Spleen (tissue), 11 donors: ENCODE measurements at regions not wholly inside any gene's neighbourhood (a gene's known extent, or its start where the extent isn't known, plus 50 kb on each side); places are given as distances from the start of the nearest gene placed in this dataset.

ENCODE experiments used
- DNase-seq: peaks from one replicate; pipeline ENCODE4 v3.0.0-alpha.2; 2020
- H3K27ac ChIP-seq, 8 donors: fragments of 200-600 bp; sonication (generic) in 7 of 8; 1 replicate in 4 of 8; 2 replicates in 4 of 8; pipeline versions ENCODE4 v1.5.0 to v1.8.0; 2016 to 2021; ENCODE audit warnings: inconsistent platforms in 4 of 8, mild to moderate bottlenecking in 4 of 8, moderate library complexity in 1 of 8
- H3K27me3 ChIP-seq, 7 donors: fragments of 200-600 bp; sonication (generic) in 6 of 7; replicated peaks in 1 of 7; 1 replicate in 4 of 7; 2 replicates in 3 of 7; pipeline versions ENCODE4 v1.5.0 to v1.8.0; 2016 to 2021; ENCODE audit warnings: inconsistent platforms in 3 of 7, mild to moderate bottlenecking in 1 of 7
- H3K36me3 ChIP-seq, 6 donors: fragments of 200-600 bp; sonication (generic) in 5 of 6; 1 replicate in 4 of 6; 2 replicates in 2 of 6; pipeline versions ENCODE4 v1.5.0 to v1.8.0; 2016 to 2021; ENCODE audit warnings: inconsistent platforms in 2 of 6
- H3K4me1 ChIP-seq, 6 donors: fragments of 200-600 bp; sonication (generic) in 5 of 6; 1 replicate in 3 of 6; 2 replicates in 3 of 6; pipeline versions ENCODE4 v1.5.0 to v1.8.0; 2016 to 2021; ENCODE audit warnings: inconsistent platforms in 3 of 6
- H3K4me3 ChIP-seq, 8 donors: fragments of 200-600 bp; sonication (generic) in 7 of 8; 1 replicate in 4 of 8; 2 replicates in 4 of 8; pipeline versions ENCODE4 v1.5.0 to v1.8.0; 2016 to 2021; ENCODE audit warnings: inconsistent platforms in 4 of 8, mild to moderate bottlenecking in 4 of 8, moderate library complexity in 2 of 8
- H3K9me3 ChIP-seq, 8 donors: fragments of 200-600 bp; sonication (generic) in 7 of 8; 1 replicate in 4 of 8; 2 replicates in 4 of 8; pipeline versions ENCODE4 v1.5.0 to v1.8.0; 2016 to 2021; ENCODE audit warnings: inconsistent platforms in 4 of 8
- POLR2A ChIP-seq, 3 donors: fragments of 450-650 bp; IDR thresholded peaks; one replicate each; pipeline ENCODE4 v1.5.1; 2017; ENCODE audit warnings: antibody characterized with exemption in 3 of 3, mild to moderate bottlenecking in 1 of 3
- POLR2AphosphoS5 ChIP-seq, 3 donors: sonication (generic); formaldehyde crosslinking; IDR thresholded peaks; one replicate each; pipeline ENCODE4 v1.5.1; 2017; ENCODE audit warnings: antibody characterized with exemption in 3 of 3
- WGBS, 5 donors: extraction: QIAGEN DNeasy Blood & Tissue Kit in 3 of 5; methylation state at CpG; one replicate each; pipeline versions ENCODE4 v1.1.5 to v1.1.7; 2013 to 2018; 5-methylcytosine and 5-hydroxymethylcytosine counted together
- intact Hi-C: fragments of 100-400 bp; cut with DNase I; formaldehyde crosslinking; loops from one replicate; pipeline ENCODE4 v1.15.0; 2023; ENCODE audit warnings: low total_unique reads
- TF ChIP-seq, protein P1 (sequence below), 11 experiments: fragments of 200-600 bp in 7 of 11; fragments of 450-650 bp in 4 of 11; sonication (generic) in 4 of 11; IDR thresholded peaks in 8 of 11; conservative IDR thresholded peaks in 3 of 11; 1 replicate in 7 of 11; 2 replicates in 4 of 11; pipeline versions ENCODE4 v1.4.0 to v1.8.0; 2016 to 2021; ENCODE audit warnings: antibody characterized with exemption in 11 of 11, inconsistent platforms in 4 of 11, mild to moderate bottlenecking in 1 of 11
- donor health status: healthy with polysubstance abuse.
- donor health status: DM: no; HTN: no; CAD: no; lungs with moderate emphysema.
- donor health status: DM: no; HTN: no; CAD: no.
- donor health status: Bipolar disorder and iron deficiency.
- donor health status: healthy.
- donor health status: DM: no; HTN: no; CAD: no.
- donor health status: DM: yes; HTN: yes; CAD: no.

DNA sequence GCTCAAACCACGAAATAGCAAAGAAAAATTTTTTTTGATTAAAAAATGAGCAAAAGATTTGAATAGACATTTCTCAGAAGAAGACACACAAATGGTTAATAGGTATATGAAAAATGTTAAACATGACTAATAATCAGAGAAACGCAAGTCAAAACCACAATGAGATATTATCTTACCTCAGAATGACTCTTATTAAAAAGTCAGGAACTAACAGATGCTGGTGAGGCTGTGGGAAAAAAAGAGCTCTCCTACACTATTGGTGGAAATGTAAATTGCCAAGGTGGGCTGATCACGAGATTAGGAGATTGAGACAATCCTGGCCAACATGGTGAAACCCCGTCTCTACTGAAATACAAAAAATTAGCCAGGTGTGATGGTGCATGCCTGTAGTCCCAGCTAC, 315.5 kb upstream of the FLRT2 start:
- no peak overlapping the region for H3K4me3 ChIP-seq
- WGBS, 5 donors, result 56 to 69% (median 62%) methylated on average over 4 of the region's 4 CpGs
- intact Hi-C loops, result no loop called here
- no peak for DNase-seq
- H3K4me1 ChIP-seq, result no peaks in the 10 kb centered on the region
- no peaks in the 10 kb centered on the region for H3K36me3 ChIP-seq
- TF ChIP-seq POLR2A (IDR thresholded peaks at IDR 0.05) (no peak), POLR2AphosphoS5 (IDR thresholded peaks at IDR 0.05) (no peak)
- TF ChIP-seq, protein P1, sequence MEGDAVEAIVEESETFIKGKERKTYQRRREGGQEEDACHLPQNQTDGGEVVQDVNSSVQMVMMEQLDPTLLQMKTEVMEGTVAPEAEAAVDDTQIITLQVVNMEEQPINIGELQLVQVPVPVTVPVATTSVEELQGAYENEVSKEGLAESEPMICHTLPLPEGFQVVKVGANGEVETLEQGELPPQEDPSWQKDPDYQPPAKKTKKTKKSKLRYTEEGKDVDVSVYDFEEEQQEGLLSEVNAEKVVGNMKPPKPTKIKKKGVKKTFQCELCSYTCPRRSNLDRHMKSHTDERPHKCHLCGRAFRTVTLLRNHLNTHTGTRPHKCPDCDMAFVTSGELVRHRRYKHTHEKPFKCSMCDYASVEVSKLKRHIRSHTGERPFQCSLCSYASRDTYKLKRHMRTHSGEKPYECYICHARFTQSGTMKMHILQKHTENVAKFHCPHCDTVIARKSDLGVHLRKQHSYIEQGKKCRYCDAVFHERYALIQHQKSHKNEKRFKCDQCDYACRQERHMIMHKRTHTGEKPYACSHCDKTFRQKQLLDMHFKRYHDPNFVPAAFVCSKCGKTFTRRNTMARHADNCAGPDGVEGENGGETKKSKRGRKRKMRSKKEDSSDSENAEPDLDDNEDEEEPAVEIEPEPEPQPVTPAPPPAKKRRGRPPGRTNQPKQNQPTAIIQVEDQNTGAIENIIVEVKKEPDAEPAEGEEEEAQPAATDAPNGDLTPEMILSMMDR (IDR thresholded peaks at IDR 0.05 in 8 of 11, conservative IDR thresholded peaks at IDR 0.05 in 3 of 11), result no peak
- H3K27ac ChIP-seq, result no peak overlapping the region
- peaks cover 0 to 19% (median 6%) of the 10 kb centered on the region in 8 donors for H3K9me3 ChIP-seq
- H3K27me3 ChIP-seq, result no peaks in the 10 kb centered on the region

DNA sequence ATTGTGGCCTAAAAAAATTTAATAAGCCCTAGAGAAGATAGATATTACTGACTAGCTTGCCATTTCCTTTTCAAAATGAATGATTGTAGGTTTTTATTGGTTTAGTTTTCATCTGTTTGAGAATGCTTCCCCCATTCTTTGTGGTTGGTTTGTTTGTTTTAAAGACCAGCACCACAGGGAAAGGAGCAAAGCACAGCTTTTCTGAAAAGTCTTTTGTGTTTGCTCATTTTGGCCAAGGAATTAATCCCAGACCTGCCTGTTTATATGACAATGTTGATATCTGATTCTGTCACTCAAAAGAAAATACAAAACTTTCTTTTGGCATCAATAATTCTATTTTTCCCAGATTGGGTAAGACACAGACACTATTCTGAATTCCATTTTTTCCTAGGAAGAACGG, 312.5 kb upstream of the FLRT2 start:
- TF ChIP-seq POLR2AphosphoS5 (IDR thresholded peaks at IDR 0.05) (no peak), POLR2A (IDR thresholded peaks at IDR 0.05) (no peak)
- TF ChIP-seq, protein P1 (IDR thresholded peaks at IDR 0.05 in 8 of 11, conservative IDR thresholded peaks at IDR 0.05 in 3 of 11), result no peak

DNA sequence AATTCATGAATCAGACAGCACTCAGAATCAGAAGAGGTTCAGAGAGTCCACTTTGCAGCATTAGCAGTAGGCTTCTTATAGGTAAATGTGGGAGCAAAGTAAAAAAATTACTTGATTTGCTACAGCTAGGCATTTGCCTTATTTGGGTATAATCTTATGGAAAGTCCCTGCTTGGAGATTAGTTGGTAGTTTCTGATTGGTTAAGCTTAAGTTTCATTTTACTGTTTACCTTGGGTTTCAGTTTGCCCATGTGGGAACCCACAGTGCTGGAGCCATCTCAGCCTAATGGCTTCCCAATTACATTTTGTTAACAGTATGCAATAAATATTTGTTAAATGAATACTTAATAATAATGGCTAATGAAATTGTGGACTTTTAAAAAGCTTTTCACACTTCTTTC, 311.0 kb upstream of the FLRT2 start:
- no peaks in the 10 kb centered on the region for H3K27me3 ChIP-seq
- peaks cover 0 to 8% (median 0%) of the 10 kb centered on the region in 8 donors for H3K9me3 ChIP-seq
- no peaks in the 10 kb centered on the region for H3K4me1 ChIP-seq
- no peak for DNase-seq
- no peak overlapping the region for H3K27ac ChIP-seq
- no peaks in the 10 kb centered on the region for H3K36me3 ChIP-seq
- TF ChIP-seq POLR2A (IDR thresholded peaks at IDR 0.05) (no peak), POLR2AphosphoS5 (IDR thresholded peaks at IDR 0.05) (no peak)
- TF ChIP-seq, protein P1 (IDR thresholded peaks at IDR 0.05 in 8 of 11, conservative IDR thresholded peaks at IDR 0.05 in 3 of 11), result no peak
- intact Hi-C loops, result no loop called here
- H3K4me3 ChIP-seq, result no peak overlapping the region

More for the DNA sequence above, 312.5 kb upstream of the FLRT2 start:
- H3K36me3 ChIP-seq, result no peaks in the 10 kb centered on the region
- DNase-seq, result no peak
- no peaks in the 10 kb centered on the region for H3K4me1 ChIP-seq
- no peaks in the 10 kb centered on the region for H3K27me3 ChIP-seq
- H3K27ac ChIP-seq, result no peak overlapping the region
- H3K9me3 ChIP-seq, result peaks cover 0 to 14% (median 6%) of the 10 kb centered on the region in 8 donors
- 81 to 100% (median 88%) methylated on average over 1 of the region's 1 CpG for WGBS, 5 donors
- intact Hi-C loops, result no loop called here
- H3K4me3 ChIP-seq, result no peak overlapping the region

DNA sequence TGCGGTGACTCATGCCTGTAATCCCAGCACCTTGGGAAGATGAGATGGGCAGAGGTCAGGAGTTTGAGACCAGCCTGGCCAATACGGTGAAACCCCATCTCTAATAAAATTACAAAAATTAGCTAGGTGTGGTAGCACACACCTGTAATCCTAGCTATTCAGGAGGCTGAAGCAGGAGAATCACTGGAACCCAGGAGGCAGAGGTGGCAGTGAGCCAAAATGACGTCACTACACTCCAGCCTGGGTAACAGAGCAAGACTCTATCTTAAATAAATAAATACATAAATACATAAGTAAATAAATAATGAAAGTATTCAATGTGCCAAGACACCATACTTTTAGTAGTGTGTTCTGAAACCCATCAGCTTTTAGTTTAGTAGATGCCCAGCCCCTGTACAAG, 308.1 kb upstream of the FLRT2 start:
- DNase-seq, result no peak
- TF ChIP-seq POLR2AphosphoS5 (IDR thresholded peaks at IDR 0.05) (no peak), POLR2A (IDR thresholded peaks at IDR 0.05) (no peak)
- TF ChIP-seq, protein P1 (IDR thresholded peaks at IDR 0.05 in 8 of 11, conservative IDR thresholded peaks at IDR 0.05 in 3 of 11), result no peak
- H3K36me3 ChIP-seq, result no peaks in the 10 kb centered on the region
- WGBS, 5 donors, result 77 to 93% (median 79%) methylated on average over 3 of the region's 3 CpGs
- intact Hi-C loops, result no loop called here
- no peak overlapping the region for H3K27ac ChIP-seq
- H3K9me3 ChIP-seq, result peaks cover 0 to 8% (median 0%) of the 10 kb centered on the region in 8 donors
- no peaks in the 10 kb centered on the region for H3K27me3 ChIP-seq
- no peaks in the 10 kb centered on the region for H3K4me1 ChIP-seq
- H3K4me3 ChIP-seq, result no peak overlapping the region
